GM12878 (cell line): ENCODE measurements at regions not wholly inside any gene's neighbourhood (a gene's known extent, or its start where the extent isn't known, plus 50 kb on each side); places are given as distances from the start of the nearest gene placed in this dataset.

ENCODE experiments used
- ATAC-seq: fragments of 200-7000 bp; cut with Tn5 transposase; 3 replicates; pipeline ENCODE4 v1.9.1; 2020; ENCODE audit warnings: mild to moderate bottlenecking, moderate library complexity
- BruUV-seq: library from RNA; stranded (reverse); fragments of 400-500 nt; replicated peaks from 2 replicates; lab custom pipeline; 2021; lab: Mats Ljungman, UMichigan
- CTCF ChIA-PET: fragments of 300-600 bp; sonication (Branson Sonifier 250); formaldehyde crosslinking; extraction: SDS; loops from one replicate; lab custom pipeline; 2021; ENCODE audit warnings: inconsistent platforms; lab: Yijun Ruan, JAX
- POLR2A ChIA-PET: fragments of 350-600 bp; formaldehyde crosslinking; extraction: SDS; loops from one replicate; lab custom pipeline; 2021; ENCODE audit warnings: inconsistent platforms; lab: Charles Lee
- RAD21 ChIA-PET: fragments of 300-600 bp; sonication (Branson Sonifier 250); formaldehyde crosslinking; loops from one replicate; lab custom pipeline; 2023; ENCODE audit warnings: antibody characterized with exemption; ENCODE audit not compliant: unreplicated experiment; lab: Charles Lee
- SMC1A ChIA-PET: fragments of 300-600 bp; sonication (Branson Sonifier 250); formaldehyde crosslinking; loops from one replicate; lab custom pipeline; 2023; ENCODE audit not compliant: unreplicated experiment, uncharacterized antibody; lab: Charles Lee
- DNase-seq: peaks from one replicate; pipeline ENCODE4 v3.0.0-alpha.2; 2011; ENCODE audit warnings: low read depth, low spot score
- FAIRE-seq: peaks from 3 replicates; lab custom pipeline; 2011; peaks lifted over from hg19 to GRCh38; lab: Jason Lieb, UNC
- H2AFZ ChIP-seq: 2 replicates; pipeline ENCODE4 v1.6.0; 2011; ENCODE audit warnings: low read depth, low read length, control low read depth; ENCODE audit not compliant: control insufficient read depth
- H3K27ac ChIP-seq: 2 replicates; pipeline ENCODE4 v1.5.1; 2011; ENCODE audit warnings: control low read depth; ENCODE audit not compliant: control insufficient read depth, insufficient read depth
- H3K27me3 ChIP-seq, 2 experiments: replicated peaks in 1 of 2; 2 replicates each; pipeline versions ENCODE4 v1.6.0 to v1.6.1; 2011; ENCODE audit warnings: low read length in 1 of 2; ENCODE audit not compliant: control insufficient read depth in 2 of 2, insufficient read depth in 2 of 2
- H3K36me3 ChIP-seq, 2 experiments: 2 replicates each; pipeline ENCODE4 v1.5.1; 2011; ENCODE audit warnings: low read length in 1 of 2; ENCODE audit not compliant: control insufficient read depth in 2 of 2, insufficient read depth in 2 of 2
- H3K4me1 ChIP-seq: 2 replicates; pipeline ENCODE4 v1.6.1; 2011; ENCODE audit warnings: mild to moderate bottlenecking, low read length, moderate library complexity, mixed read lengths; ENCODE audit not compliant: control insufficient read depth, insufficient read depth
- H3K4me2 ChIP-seq: 2 replicates; pipeline ENCODE4 v1.6.0; 2011; ENCODE audit warnings: control low read depth; ENCODE audit not compliant: control insufficient read depth, insufficient read depth
- H3K4me3 ChIP-seq: fragments of 200-600 bp; sonication (generic); 2 replicates; pipeline ENCODE4 v1.5.1; 2016
- H3K79me2 ChIP-seq: 2 replicates; pipeline ENCODE4 v1.6.0; 2011; ENCODE audit warnings: low read length; ENCODE audit not compliant: control insufficient read depth, insufficient read depth
- H3K9ac ChIP-seq: 2 replicates; pipeline ENCODE4 v1.8.0; 2011; ENCODE audit warnings: low read length, control low read depth, mixed read lengths; ENCODE audit not compliant: control insufficient read depth, insufficient read depth
- H3K9me3 ChIP-seq: replicated peaks from 3 replicates; pipeline ENCODE4 v1.5.1; 2011; ENCODE audit warnings: mild to moderate bottlenecking, low read length; ENCODE audit not compliant: control insufficient read depth, insufficient read depth
- H4K20me1 ChIP-seq: 2 replicates; pipeline ENCODE4 v1.6.0; 2011; ENCODE audit not compliant: control insufficient read depth, insufficient read depth
- BCL11A ChIP-seq: IDR thresholded peaks from 2 replicates; pipeline ENCODE4 v1.6.1; 2011; ENCODE audit warnings: low read depth, low read length
- CBFB ChIP-seq: IDR thresholded peaks from 2 replicates; pipeline ENCODE4 v1.6.1; 2016; ENCODE audit warnings: antibody characterized with exemption, low read depth
- CBX5 ChIP-seq: sonication (generic); IDR thresholded peaks from 2 replicates; pipeline ENCODE4 v1.6.1; 2016; ENCODE audit warnings: low read depth, moderate library complexity, mild to moderate bottlenecking, inconsistent platforms
- CEBPB ChIP-seq, 2 experiments: fragments of 150-350 bp in 1 of 2; IDR thresholded peaks; 2 replicates each; pipeline ENCODE4 v1.6.1; 2012 to 2014; ENCODE audit warnings: low read depth in 2 of 2, low read length in 2 of 2, borderline replicate concordance in 1 of 2, inconsistent platforms in 1 of 2
- CHD1 ChIP-seq: IDR thresholded peaks from 2 replicates; pipeline ENCODE4 v1.6.1; 2012; ENCODE audit warnings: low read depth, low read length, improper control_type of control experiment
- CTCF ChIP-seq, 3 experiments: IDR thresholded peaks in 2 of 3; conservative IDR thresholded peaks in 1 of 3; 2 replicates each; pipeline ENCODE4 v1.5.1; 2011; ENCODE audit warnings: low read depth in 3 of 3, low read length in 3 of 3, mild to moderate bottlenecking in 3 of 3, control low read depth in 2 of 3, moderate library complexity in 2 of 3, inconsistent platforms in 1 of 3, mixed read lengths in 1 of 3; ENCODE audit not compliant: control insufficient read depth in 2 of 3, insufficient read depth in 1 of 3; ENCODE audit errors: extremely low read depth in 1 of 3
- ELK1 ChIP-seq: IDR thresholded peaks from 2 replicates; pipeline ENCODE4 v1.6.1; 2012; ENCODE audit warnings: low read depth, low read length, improper control_type of control experiment
- HSF1 ChIP-seq: fragments of 150-350 bp; IDR thresholded peaks from 2 replicates; pipeline ENCODE4 v1.6.1; 2014; ENCODE audit warnings: mild to moderate bottlenecking, low read depth, low read length
- MTA3 ChIP-seq: IDR thresholded peaks from 2 replicates; pipeline ENCODE4 v1.6.1; 2012; ENCODE audit warnings: low read length, inconsistent platforms, borderline replicate concordance
- MXI1 ChIP-seq: fragments of 150-350 bp; IDR thresholded peaks from 2 replicates; pipeline ENCODE4 v1.6.1; 2011; ENCODE audit warnings: low read depth, mild to moderate bottlenecking, inconsistent platforms, low read length, improper control_type of control experiment
- NFIC ChIP-seq: IDR thresholded peaks from 2 replicates; pipeline ENCODE4 v1.6.1; 2012; ENCODE audit warnings: low read depth, mild to moderate bottlenecking, inconsistent platforms, low read length, moderate library complexity
- NR2C1 ChIP-seq: fragments of 450-650 bp; IDR thresholded peaks from 2 replicates; pipeline ENCODE4 v1.6.1; 2017; ENCODE audit warnings: antibody characterized with exemption, mild to moderate bottlenecking, moderate library complexity
- SREBF1 ChIP-seq: IDR thresholded peaks from 2 replicates; pipeline ENCODE4 v1.6.1; 2012; ENCODE audit warnings: mild to moderate bottlenecking, low read length
- ZBTB4 ChIP-seq: fragments of 450-650 bp; formaldehyde crosslinking; IDR thresholded peaks from 2 replicates; pipeline ENCODE4 v1.4.0; 2022; ENCODE audit warnings: mild to moderate bottlenecking, moderate library complexity
- ZNF622 ChIP-seq: fragments of 450-650 bp; IDR thresholded peaks from 2 replicates; pipeline ENCODE4 v1.6.1; 2017; ENCODE audit warnings: mild to moderate bottlenecking, inconsistent platforms
- ZSCAN29 ChIP-seq: fragments of 450-650 bp; IDR thresholded peaks from 2 replicates; pipeline ENCODE4 v1.6.1; 2017; ENCODE audit warnings: mild to moderate bottlenecking, moderate library complexity
- WGBS: methylation state at CpG from one replicate; pipeline ENCODE4 v1.1.6; 2016; ENCODE audit warnings: low lambda C conversion rate; ENCODE audit not compliant: insufficient replicate concordance, insufficient coverage; ENCODE audit errors: missing lambda C conversion rate; 5-methylcytosine and 5-hydroxymethylcytosine counted together
- in situ Hi-C: fragments of 300-500 bp; cut with MboI; formaldehyde crosslinking; loops from 9 replicates; pipeline ENCODE4 v1.14.3; 2018; ENCODE audit warnings: mixed read lengths
- intact Hi-C: fragments of 100-400 bp; cut with micrococcal nuclease; formaldehyde crosslinking; loops from one replicate; pipeline ENCODE4 v1.14.2; 2022; ENCODE audit not compliant: unreplicated experiment

GRCh38 chr12:29882846-29883245, 99.1 kb upstream of the TMTC1 start:
- Histone ChIP-seq H3K9me3 (no peaks in the 10 kb centered on the region), H3K9ac (no peak overlapping the region), H2AFZ (no peak overlapping the region), H3K36me3 (no peaks in the 10 kb centered on the region), H3K79me2 (no peaks in the 10 kb centered on the region), H3K27me3 (no peaks in the 10 kb centered on the region), H4K20me1 (no peaks in the 10 kb centered on the region), H3K4me3 (no peak overlapping the region), H3K4me1 (no peaks in the 10 kb centered on the region), H3K4me2 (no peak overlapping the region), H3K27ac (no peak overlapping the region)
- no peak for ATAC-seq
- intact Hi-C loops = no loop called here
- in situ Hi-C loops = no loop called here
- DNase-seq = no peak
- ChIA-PET CTCF (no interaction called here), POLR2A (no interaction called here), RAD21 (no interaction called here), SMC1A (interaction anchor here (1.7 kb wide), 1 partner anchor 8 kb away, joined by 6 read pairs; no protein-coding TSS in a partner anchor)
- WGBS = 0% methylated on average over 2 of the region's 2 CpGs
- no TSS peak for BruUV-seq
- no peak for FAIRE-seq
- TF ChIP-seq ZNF622 (no peak), CEBPB (IDR thresholded peaks at IDR 0.05; ENCODE audit: borderline replicate concordance in 1 of 2, low read depth in 2 of 2, low read length in 2 of 2) (no peak), NFIC (no peak), MXI1 (no peak), ZBTB4 (CRISPR knock-in tag) (no peak), HSF1 (no peak), MTA3 (no peak), BCL11A (no peak), CTCF (IDR thresholded peaks at IDR 0.05 in 2 of 3, conservative IDR thresholded peaks at IDR 0.05 in 1 of 3; ENCODE audit: control insufficient read depth in 2 of 3, extremely low read depth in 1 of 3, insufficient read depth in 1 of 3, low read depth in 3 of 3, low read length in 3 of 3) (no peak), CHD1 (no peak), SREBF1 (no peak), NR2C1 (no peak), ELK1 (no peak), CBFB (no peak), ZSCAN29 (no peak), CBX5 (no peak)
